G401 (cell line): ENCODE measurements at regions not wholly inside any gene's neighbourhood (a gene's known extent, or its start where the extent isn't known, plus 50 kb on each side); places are given as distances from the start of the nearest gene placed in this dataset.

Source experiments
- DNase-seq: peaks from one replicate; pipeline ENCODE4 v3.0.0-alpha.2; 2015; ENCODE audit warnings: low spot score
- in situ Hi-C: cut with HindIII; loops from 2 replicates; pipeline ENCODE4 v1.10.0; 2016; ENCODE audit warnings: low sequenced_read_pairs, mixed read lengths

DNA sequence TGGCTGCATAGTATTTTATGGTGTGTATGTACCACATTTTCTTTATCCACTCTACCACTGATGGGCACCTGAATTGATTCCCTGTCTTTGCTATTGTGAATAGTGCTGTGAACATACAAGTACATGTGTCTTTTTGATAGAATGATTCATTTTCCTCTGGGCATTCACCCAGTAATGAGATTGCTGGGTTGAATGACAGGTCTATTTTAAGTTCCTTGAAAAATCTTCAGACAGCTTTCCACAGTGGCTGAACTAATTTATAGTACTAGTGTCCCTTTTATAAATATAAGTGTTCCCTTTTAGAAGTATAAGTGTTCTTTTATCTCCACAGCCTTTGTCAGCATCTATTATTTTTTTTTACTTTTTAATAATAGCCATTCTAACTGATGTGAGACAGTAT, 303.9 kb upstream of the EPHA4 start:
- DNase-seq, result no peak
- in situ Hi-C loops, result no loop called here

DNA sequence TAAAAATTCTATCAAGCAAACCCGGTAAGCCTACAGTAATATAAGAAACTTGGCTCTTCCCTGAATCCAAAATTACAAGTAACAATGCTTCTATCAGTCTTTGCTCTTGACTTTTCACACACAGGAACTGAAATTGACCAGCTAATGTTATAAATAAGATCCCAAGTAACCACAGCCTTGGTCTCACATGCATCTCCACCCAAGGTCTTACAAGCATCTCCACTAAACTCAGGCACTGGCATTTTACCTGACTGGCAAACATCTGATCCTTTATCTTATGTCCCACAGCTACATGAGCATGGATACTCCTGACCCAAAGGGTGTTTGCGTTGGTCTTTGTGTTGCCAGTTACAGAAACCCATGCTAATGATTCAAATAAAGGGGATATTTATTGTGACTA, 302.3 kb upstream of the EPHA4 start:
- in situ Hi-C loops, result no loop called here
- no peak for DNase-seq

GRCh38 chr2:221857719-221858118, 285.6 kb upstream of the EPHA4 start:
- in situ Hi-C loops, result no loop called here
- no peak for DNase-seq

- in situ Hi-C loops, result no loop called here
Measured at GRCh38 chr2:221853297-221853696, 281.2 kb upstream of the EPHA4 start.

GRCh38 chr2:221851531-221852045, 279.5 kb upstream of the EPHA4 start:
- in situ Hi-C loops, result no loop called here
- no peak for DNase-seq

More at GRCh38 chr2:221853297-221853696, 281.2 kb upstream of the EPHA4 start:
- no peak for DNase-seq

- in situ Hi-C loops, result no loop called here
- no peak for DNase-seq
Measured at GRCh38 chr2:221850076-221850475, 278.0 kb upstream of the EPHA4 start.

DNA sequence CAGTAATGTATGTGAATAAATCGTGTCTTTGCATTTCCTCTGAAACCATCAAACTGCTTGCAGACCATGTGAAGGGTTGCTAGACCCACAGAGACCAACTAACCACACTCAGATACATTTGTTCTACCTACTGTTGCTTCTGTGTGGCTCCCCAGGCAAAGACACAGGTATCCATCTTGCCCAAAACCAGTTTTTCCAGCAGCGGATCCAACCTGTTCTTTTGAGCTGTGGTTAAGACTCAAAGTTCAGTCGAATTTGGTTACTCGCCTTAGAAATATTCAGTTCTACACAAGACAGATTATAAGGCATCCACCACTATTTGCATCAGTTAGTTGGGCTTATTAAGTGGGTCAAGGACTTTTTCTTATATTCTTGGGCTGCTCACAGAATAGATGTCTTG, 276.2 kb upstream of the EPHA4 start:
- in situ Hi-C loops, result no loop called here
- DNase-seq, result no peak

DNA sequence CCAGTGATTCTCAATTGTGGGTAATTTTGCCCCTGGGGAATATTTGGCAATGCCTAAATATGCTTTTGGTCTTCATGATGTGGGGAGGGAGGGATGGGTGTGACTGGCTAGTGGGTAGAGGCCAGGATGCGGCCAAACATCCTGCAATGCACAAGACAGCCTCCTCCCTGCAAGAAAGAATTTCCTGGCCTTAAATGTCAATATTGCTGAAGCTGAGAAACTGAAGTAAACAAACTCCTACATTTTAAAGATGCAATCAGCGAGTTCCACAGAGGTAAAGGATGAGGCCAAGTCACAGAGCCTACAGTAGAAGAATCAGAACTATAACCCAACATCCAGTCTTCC, 272.9 kb upstream of the EPHA4 start:
- DNase-seq, result no peak
- in situ Hi-C loops, result no loop called here

- in situ Hi-C loops, result no loop called here
- DNase-seq, result no peak
Measured at GRCh38 chr2:221844212-221845020, 272.3 kb upstream of the EPHA4 start.

DNA sequence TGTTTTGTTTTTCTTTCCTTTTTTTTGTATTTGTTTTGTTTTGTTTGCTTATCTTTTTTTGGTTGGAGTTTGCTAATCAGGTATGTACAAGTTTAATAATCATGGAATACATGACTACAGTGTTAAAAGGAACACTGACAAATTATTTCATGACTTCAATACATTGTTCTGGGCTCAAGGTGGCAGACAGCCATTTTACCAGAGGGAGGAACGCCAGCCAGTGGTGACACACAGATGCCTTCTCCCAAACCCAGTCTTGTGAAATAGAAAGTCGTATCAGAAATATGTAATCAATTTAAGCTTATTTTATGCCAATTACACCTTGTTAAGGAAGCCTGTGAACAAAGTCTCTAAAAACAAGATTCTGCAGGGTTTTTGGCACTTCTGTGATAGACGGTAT, 264.0 kb upstream of the EPHA4 start:
- DNase-seq, result no peak
- in situ Hi-C loops, result no loop called here

- DNase-seq, result no peak
- in situ Hi-C loops, result no loop called here
Measured at GRCh38 chr2:221833966-221834365, 261.9 kb upstream of the EPHA4 start.

- in situ Hi-C loops, result no loop called here
- DNase-seq, result no peak
Measured at GRCh38 chr2:221831051-221831450, 258.9 kb upstream of the EPHA4 start.

GRCh38 chr2:221822416-221822815, 250.3 kb upstream of the EPHA4 start:
- in situ Hi-C loops, result no loop called here
- DNase-seq, result no peak

DNA sequence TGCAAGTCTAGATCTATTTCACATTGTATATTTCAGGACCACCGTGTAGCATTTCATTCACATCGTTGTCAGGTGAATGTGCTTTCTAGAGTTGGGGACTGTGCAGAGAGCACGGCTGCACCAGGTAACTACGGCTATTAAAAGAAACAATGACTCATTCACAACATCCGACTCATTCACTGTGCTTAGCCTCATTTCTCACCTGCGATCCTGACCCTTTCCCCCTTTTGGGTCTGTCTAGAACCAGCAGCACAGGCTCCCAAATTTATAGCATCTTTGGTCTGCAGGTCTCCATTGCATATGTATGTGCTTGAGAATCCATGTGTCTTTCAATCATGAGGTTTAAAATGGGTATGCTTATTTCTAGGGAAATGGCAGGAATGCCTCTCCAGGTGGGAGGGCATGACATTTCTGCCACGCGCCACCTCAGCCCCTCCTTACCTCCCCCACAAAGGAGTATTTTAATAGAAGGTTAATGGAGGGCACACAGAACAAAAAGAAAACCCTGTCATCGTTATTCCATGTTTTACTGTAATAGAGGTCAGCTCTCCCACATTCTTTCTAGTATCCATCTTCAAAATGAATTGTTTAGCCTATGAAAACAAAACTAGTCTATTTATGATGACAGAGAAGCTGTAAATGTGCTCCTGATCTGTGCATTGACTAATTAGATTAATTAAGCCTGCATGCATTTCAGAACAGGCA, 246.7 kb upstream of the EPHA4 start:
- no peak for DNase-seq
- in situ Hi-C loops, result no loop called here

- no peak for DNase-seq
- in situ Hi-C loops, result no loop called here
Measured at GRCh38 chr2:221817878-221818277, 245.8 kb upstream of the EPHA4 start.

DNA sequence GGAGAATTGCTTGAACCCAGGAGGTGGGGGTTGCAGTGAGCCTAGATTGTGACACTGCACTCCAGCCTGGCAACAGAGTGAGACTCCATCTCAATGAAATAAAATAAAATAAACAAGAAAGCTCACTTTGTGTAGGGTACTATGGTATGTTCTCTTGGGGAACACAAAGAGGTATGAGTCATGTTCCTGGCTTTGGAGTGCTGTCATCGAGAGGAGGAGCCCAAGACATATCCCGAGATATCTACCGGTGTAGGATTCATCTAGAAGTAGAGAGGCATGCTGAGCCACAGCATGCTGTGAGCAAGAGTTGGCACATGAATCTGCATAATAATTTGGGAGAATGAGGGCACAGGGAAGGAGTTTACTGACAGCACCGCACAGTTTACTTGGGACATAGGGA, 244.9 kb upstream of the EPHA4 start:
- in situ Hi-C loops, result no loop called here

DNA sequence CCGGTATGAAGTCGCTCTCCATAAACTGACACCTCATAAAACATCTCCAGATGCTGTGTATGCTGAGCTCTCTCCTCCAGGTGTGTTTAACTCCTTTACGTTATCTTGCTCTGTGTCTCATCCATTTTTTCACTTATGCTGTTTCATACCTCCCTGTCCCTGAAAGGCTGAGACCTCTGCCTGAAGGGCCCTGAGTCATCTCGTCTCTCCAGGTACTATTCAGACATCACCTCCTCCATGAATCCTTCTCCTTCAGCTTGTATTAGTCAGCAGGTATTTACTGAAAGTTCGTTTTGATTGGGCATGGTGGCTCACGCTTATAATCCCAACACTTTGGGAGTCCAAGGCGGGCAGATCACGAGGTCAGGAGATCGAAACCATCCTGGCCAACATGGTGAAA, 244.5 kb upstream of the EPHA4 start:
- in situ Hi-C loops, result no loop called here

More for the DNA sequence above, 244.9 kb upstream of the EPHA4 start:
- DNase-seq, result no peak

GRCh38 chr2:221810650-221811049, 238.5 kb upstream of the EPHA4 start:
- in situ Hi-C loops, result no loop called here
- no peak for DNase-seq

More for the DNA sequence above, 244.5 kb upstream of the EPHA4 start:
- DNase-seq, result no peak

- in situ Hi-C loops, result no loop called here
- no peak for DNase-seq
Measured at GRCh38 chr2:221810245-221810644, 238.1 kb upstream of the EPHA4 start.

DNA sequence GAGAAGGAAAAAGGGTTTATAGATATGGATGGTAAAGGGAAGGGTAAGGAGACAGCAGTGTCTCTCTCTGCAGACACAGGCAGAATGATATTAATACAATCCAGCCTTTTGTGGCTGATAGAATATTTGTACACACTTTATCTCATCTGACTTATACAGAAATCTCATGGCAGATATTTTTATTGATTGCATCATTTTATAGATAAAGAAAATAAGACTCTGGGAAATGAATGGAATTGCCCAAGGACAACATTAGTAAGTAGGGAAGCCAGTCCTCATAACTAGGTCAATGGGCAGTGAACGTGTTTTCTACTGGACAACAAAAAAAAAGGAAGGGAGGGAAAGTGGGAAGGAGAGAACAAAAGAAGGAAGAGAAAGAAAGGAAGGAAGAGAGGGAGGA, 236.4 kb upstream of the EPHA4 start:
- in situ Hi-C loops, result no loop called here

DNA sequence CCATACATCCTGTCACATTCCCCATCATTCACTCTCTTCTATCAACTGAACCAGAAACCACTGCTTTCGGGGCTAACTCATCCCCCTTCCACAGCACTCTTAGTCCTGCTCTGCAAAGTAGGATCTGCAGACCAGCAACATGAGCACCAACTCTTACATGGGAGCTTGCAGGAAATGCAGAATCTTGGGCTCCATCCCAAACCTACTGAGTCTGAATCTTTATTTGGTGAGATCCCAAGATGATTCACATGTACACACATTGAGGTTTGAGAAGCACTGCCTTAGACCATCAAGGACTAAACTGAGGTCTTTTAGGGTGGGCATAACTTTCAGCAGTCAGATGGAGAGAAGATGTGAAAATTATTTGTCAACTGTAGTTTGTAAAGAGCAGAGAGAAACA, 235.6 kb upstream of the EPHA4 start:
- no peak for DNase-seq

More for the DNA sequence above, 236.4 kb upstream of the EPHA4 start:
- no peak for DNase-seq

More for the DNA sequence above, 235.6 kb upstream of the EPHA4 start:
- in situ Hi-C loops, result no loop called here
